22Rv1 (cell line): ENCODE measurements at regions not wholly inside any gene's neighbourhood (a gene's known extent, or its start where the extent isn't known, plus 50 kb on each side); places are given as distances from the start of the nearest gene placed in this dataset.

Source experiments
- H3K27ac ChIP-seq: fragments of 450-650 bp; 2 replicates; pipeline ENCODE4 v1.5.1; 2017
- CTCF ChIP-seq: fragments of 450-650 bp; IDR thresholded peaks from 2 replicates; pipeline ENCODE4 v1.5.1; 2017; ENCODE audit warnings: mild to moderate bottlenecking
- ZFX ChIP-seq: fragments of 450-650 bp; IDR thresholded peaks from 2 replicates; pipeline ENCODE4 v1.6.1; 2017; ENCODE audit warnings: antibody characterized with exemption, borderline replicate concordance

- H3K27ac ChIP-seq, result no peak overlapping the region
- TF ChIP-seq CTCF (no peak), ZFX (no peak)
These were observed 254.7 kb upstream of the TBX3 start for GRCh38 chr12:114938487-114939210.

GRCh38 chr12:114936148-114937079 lies 252.4 kb upstream of the TBX3 start:
- TF ChIP-seq ZFX, result no peak
- TF ChIP-seq CTCF, result no peak
- H3K27ac ChIP-seq, result no peak overlapping the region

GRCh38 chr12:114935658-114936057 lies 251.7 kb upstream of the TBX3 start:
- H3K27ac ChIP-seq, result no peak overlapping the region
- TF ChIP-seq CTCF (peak; percentile 59), ZFX (no peak)

- no peak overlapping the region for H3K27ac ChIP-seq
- TF ChIP-seq CTCF, result no peak
- TF ChIP-seq ZFX, result no peak
These were observed 249.6 kb upstream of the TBX3 start for GRCh38 chr12:114933428-114934160.

GRCh38 chr12:114932806-114933205 lies 248.8 kb upstream of the TBX3 start:
- TF ChIP-seq CTCF (no peak), ZFX (no peak)
- no peak overlapping the region for H3K27ac ChIP-seq

GRCh38 chr12:114931025-114931424 lies 247.1 kb upstream of the TBX3 start:
- TF ChIP-seq ZFX (no peak), CTCF (no peak)
- no peak overlapping the region for H3K27ac ChIP-seq
